HFF-Myc (cell line): ENCODE measurements at regions not wholly inside any gene's neighbourhood (a gene's known extent, or its start where the extent isn't known, plus 50 kb on each side); places are given as distances from the start of the nearest gene placed in this dataset.

Experiments used
- DNase-seq: peaks from one replicate; pipeline ENCODE4 v3.0.0-alpha.2; 2011; ENCODE audit warnings: low read depth; ENCODE audit errors: extremely low read depth
- H3K4me3 ChIP-seq: replicated peaks from 2 replicates; pipeline ENCODE4 v1.5.1; 2011; ENCODE audit warnings: low read depth, mild to moderate bottlenecking, control low read depth, low read length
- TF ChIP-seq, protein P1 (sequence below): IDR thresholded peaks from 2 replicates; pipeline ENCODE4 v1.5.1; 2012; ENCODE audit warnings: mild to moderate bottlenecking, low read depth, low read length, control low read depth; ENCODE audit errors: missing control alignments

DNA sequence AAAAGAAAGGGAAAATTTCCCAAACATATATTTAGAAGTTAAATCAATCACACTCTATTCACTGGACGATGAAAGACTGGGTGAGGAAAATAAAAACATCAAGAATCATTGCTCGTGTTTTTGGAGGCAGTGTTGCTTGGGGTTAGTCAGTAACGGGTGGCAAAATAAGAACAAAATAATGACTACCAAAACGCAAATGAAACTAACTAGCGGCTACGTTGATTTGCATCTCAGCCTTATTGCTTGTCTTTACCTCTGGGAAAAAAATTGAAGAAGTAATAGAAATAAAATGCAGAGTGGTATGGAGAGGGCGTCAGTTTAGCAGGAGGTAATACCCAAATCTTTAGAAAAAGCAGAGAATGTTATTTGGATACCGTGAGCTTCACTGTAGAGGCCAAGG, 86.4 kb upstream of the SORBS2 start:
- H3K4me3 ChIP-seq: no peak overlapping the region
- TF ChIP-seq, protein P1, sequence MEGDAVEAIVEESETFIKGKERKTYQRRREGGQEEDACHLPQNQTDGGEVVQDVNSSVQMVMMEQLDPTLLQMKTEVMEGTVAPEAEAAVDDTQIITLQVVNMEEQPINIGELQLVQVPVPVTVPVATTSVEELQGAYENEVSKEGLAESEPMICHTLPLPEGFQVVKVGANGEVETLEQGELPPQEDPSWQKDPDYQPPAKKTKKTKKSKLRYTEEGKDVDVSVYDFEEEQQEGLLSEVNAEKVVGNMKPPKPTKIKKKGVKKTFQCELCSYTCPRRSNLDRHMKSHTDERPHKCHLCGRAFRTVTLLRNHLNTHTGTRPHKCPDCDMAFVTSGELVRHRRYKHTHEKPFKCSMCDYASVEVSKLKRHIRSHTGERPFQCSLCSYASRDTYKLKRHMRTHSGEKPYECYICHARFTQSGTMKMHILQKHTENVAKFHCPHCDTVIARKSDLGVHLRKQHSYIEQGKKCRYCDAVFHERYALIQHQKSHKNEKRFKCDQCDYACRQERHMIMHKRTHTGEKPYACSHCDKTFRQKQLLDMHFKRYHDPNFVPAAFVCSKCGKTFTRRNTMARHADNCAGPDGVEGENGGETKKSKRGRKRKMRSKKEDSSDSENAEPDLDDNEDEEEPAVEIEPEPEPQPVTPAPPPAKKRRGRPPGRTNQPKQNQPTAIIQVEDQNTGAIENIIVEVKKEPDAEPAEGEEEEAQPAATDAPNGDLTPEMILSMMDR: no peak
- DNase-seq: no peak

DNA sequence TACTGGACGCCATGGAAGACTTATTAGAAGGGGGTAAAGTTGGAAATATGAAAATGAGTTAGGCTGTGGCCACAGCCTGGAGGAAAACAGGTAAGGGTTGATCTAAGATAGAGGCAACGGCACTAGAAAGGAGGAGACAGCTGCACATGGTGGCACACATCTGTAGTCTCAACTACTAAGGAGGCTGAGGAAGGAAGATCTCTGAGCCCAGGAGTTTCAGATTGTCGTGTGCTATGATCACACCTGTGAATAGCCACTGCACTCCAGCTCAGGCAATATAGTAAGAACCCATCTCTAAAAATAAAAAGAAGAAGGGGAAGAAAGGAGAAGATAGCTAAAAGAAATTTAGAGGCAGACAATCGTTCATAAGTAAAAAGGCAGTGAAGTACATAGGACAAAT, 87.8 kb upstream of the SORBS2 start:
- DNase-seq: no peak
- no peak overlapping the region for H3K4me3 ChIP-seq
- TF ChIP-seq, protein P1: no peak

DNA sequence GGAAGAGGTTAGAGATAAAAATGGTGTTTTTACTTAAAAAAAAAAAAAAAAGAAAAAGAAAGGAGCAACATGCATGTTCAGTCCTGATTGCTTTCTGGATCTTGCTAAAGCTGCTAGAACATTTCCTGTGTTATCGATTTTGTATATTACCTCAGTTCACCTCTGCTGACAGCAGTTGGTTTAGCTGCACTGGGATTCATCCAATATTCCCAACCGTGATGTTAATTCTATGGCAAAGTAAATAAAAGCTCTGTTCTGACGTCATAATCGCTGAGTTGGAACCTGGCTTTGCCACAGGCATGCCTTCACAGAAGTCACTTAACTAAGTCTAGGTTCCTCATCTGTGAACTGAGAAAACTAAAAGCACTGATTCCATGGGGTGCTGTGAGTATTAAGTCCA, 90.7 kb upstream of the SORBS2 start:
- TF ChIP-seq, protein P1: no peak
- no peak for DNase-seq
- no peak overlapping the region for H3K4me3 ChIP-seq

DNA sequence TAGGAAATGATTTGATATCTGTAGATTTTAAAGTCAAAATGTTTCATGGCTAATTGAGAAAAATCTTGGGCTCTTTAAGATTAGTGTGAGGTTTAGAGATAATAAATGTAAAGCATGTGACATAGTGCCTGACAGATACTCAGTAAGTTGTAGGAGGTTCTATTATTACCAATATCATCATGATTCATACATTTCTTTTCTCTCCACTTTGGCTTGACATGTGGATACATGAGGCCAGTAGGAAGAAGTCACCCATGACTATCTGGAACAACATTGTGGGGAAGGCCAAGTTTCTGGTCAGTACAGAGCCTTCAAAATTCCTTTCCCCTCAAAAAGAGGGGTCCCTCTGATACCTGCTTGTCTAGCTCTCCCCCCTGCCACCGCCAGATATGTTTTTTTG, 91.2 kb upstream of the SORBS2 start:
- no peak overlapping the region for H3K4me3 ChIP-seq
- TF ChIP-seq, protein P1: no peak
- DNase-seq: no peak

DNA sequence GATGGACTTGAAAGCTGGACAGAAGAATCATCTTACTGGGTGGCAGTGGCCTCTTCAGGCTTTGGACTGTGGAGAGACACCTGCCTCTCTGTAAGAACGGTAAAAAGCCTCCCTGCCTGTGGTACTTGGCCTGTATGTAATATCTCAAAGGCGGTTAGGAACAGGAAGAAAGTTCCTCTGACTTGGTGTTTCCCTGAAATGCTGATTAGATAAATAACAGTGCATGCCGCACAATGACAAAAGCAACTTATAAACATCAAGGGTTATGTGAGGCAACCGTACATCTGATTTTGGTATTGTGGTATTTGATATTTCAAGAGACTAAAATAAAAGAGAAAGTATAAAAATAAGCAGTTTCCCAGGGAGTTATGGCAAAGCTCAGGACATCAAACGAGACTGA, 92.4 kb upstream of the SORBS2 start:
- DNase-seq: no peak
- TF ChIP-seq, protein P1: no peak
- H3K4me3 ChIP-seq: no peak overlapping the region

DNA sequence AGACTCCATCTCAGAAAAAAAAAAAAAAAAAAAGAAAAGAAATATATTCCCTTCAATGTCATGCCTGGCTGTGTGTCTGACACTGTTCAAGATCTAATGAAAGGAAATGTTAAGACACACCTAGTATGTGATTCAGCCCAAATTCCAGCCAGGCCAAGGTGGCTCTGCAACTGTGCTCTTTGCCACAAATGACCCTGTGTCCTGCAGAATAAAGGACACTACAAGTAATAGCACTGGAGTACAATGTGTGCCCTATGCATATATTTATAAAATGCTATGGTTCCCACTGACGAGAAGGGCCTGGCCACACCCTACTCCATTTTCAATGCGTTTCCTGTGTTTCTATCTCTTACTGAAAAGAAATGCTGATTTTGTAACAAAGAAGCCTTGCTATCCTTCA, 98.0 kb upstream of the SORBS2 start:
- no peak overlapping the region for H3K4me3 ChIP-seq
- TF ChIP-seq, protein P1: no peak
- no peak for DNase-seq

DNA sequence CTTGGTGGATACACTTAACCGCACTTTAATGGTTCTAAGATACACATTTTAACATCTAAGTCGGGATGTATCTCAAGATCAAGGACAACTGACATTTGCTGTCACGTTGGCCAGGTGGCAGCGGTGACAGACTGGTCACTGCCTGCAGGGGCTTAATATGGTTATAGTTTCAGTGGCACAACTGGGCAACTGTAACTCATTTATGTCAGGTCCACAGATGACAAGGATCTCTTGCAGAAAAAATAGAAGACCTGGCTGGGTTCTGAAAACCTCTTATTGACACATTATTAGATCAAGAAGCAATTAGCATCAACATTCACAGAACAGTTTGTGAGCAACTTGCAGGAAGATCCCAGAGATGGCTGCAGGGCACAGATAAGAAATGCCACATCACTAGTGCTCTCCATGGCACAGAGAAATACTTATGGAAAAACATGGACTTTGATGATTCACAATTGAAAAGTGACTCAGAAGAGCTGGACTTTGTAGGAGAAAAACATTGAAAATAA, 99.6 kb upstream of the SORBS2 start:
- no peak overlapping the region for H3K4me3 ChIP-seq
- no peak for DNase-seq
- TF ChIP-seq, protein P1: no peak
